CD14-positive monocyte (primary cell): ENCODE measurements at regions not wholly inside any gene's neighbourhood (a gene's known extent, or its start where the extent isn't known, plus 50 kb on each side); places are given as distances from the start of the nearest gene placed in this dataset.

Experiments
- DNase-seq, 3 donors: peaks; one replicate each; pipeline ENCODE4 v3.0.0-alpha.2; 2011 to 2022
- H2AFZ ChIP-seq: 2 replicates; pipeline ENCODE4 v1.6.0; 2012; ENCODE audit warnings: mild to moderate bottlenecking, low read depth, low read length, inconsistent platforms; ENCODE audit not compliant: insufficient read depth, poor library complexity, severe bottlenecking
- H3K27ac ChIP-seq, 2 donors: 1 replicate in 1 of 2; 2 replicates in 1 of 2; pipeline ENCODE4 v1.5.1; 2012 to 2013; ENCODE audit warnings: low read length in 2 of 2, control low read depth in 1 of 2, inconsistent platforms in 1 of 2, low read depth in 1 of 2, mild to moderate bottlenecking in 1 of 2
- H3K27me3 ChIP-seq, 2 donors: one replicate each; pipeline versions ENCODE4 v1.6.0 to v1.6.1; 2011 to 2013; ENCODE audit warnings: low read length in 2 of 2; ENCODE audit not compliant: control insufficient read depth in 2 of 2, insufficient read depth in 2 of 2
- H3K36me3 ChIP-seq, 2 donors: replicated peaks in 1 of 2; 1 replicate in 1 of 2; 2 replicates in 1 of 2; pipeline versions ENCODE4 v1.5.1 to v1.6.1; 2012 to 2013; ENCODE audit warnings: low read length in 2 of 2, control low read depth in 1 of 2, inconsistent platforms in 1 of 2, mild to moderate bottlenecking in 1 of 2; ENCODE audit not compliant: insufficient read depth in 2 of 2, control insufficient read depth in 1 of 2
- H3K4me1 ChIP-seq, 2 donors: 1 replicate in 1 of 2; 2 replicates in 1 of 2; pipeline versions ENCODE4 v1.5.1 to v1.6.1; 2012 to 2013; ENCODE audit warnings: low read length in 2 of 2, control low read depth in 1 of 2, inconsistent platforms in 1 of 2, mild to moderate bottlenecking in 1 of 2, moderate library complexity in 1 of 2; ENCODE audit not compliant: insufficient read depth in 2 of 2, control insufficient read depth in 1 of 2
- H3K4me2 ChIP-seq: replicated peaks from 2 replicates; pipeline ENCODE3; 2012; ENCODE audit warnings: low read length, moderate library complexity, mild to moderate bottlenecking; ENCODE audit not compliant: poor library complexity, severe bottlenecking; ENCODE audit errors: extremely low read depth
- H3K4me3 ChIP-seq, 3 experiments: fragments of 200-600 bp in 1 of 3; sonication (generic) in 1 of 3; replicated peaks in 1 of 3; 1 replicate in 2 of 3; 2 replicates in 1 of 3; pipeline ENCODE4 v1.5.1; 2011 to 2013; ENCODE audit warnings: low read length in 3 of 3, mild to moderate bottlenecking in 3 of 3, control low read depth in 2 of 3, low read depth in 2 of 3, inconsistent platforms in 1 of 3, moderate library complexity in 1 of 3
- H3K79me2 ChIP-seq: 2 replicates; pipeline ENCODE4 v1.6.0; 2012; ENCODE audit warnings: mild to moderate bottlenecking, control low read depth, inconsistent platforms, low read length, moderate library complexity; ENCODE audit not compliant: insufficient read depth
- H3K9ac ChIP-seq: 2 replicates; pipeline ENCODE4 v1.6.0; 2017; ENCODE audit warnings: low read length, mild to moderate bottlenecking; ENCODE audit not compliant: insufficient read depth, poor library complexity, severe bottlenecking
- H3K9me3 ChIP-seq, 2 donors: replicated peaks in 1 of 2; 1 replicate in 1 of 2; 2 replicates in 1 of 2; pipeline versions ENCODE4 v1.5.1 to v1.6.1; 2012 to 2013; ENCODE audit warnings: low read length in 2 of 2, control low read depth in 1 of 2; ENCODE audit not compliant: control insufficient read depth in 1 of 2, insufficient read depth in 1 of 2
- H4K20me1 ChIP-seq: 2 replicates; pipeline ENCODE4 v1.6.0; 2012; ENCODE audit warnings: mild to moderate bottlenecking, low read length, control low read depth, moderate library complexity; ENCODE audit not compliant: insufficient read depth
- H3K27ac Mint-ChIP-seq, 7 donors: one replicate each; pipeline ENCODE4 v1.8.0; 2020; ENCODE audit warnings: mild to moderate bottlenecking in 7 of 7, mixed read lengths in 7 of 7, moderate library complexity in 6 of 7, inconsistent platforms in 2 of 7
- H3K27me3 Mint-ChIP-seq, 3 donors: one replicate each; pipeline ENCODE4 v1.8.0; 2021 to 2022; ENCODE audit warnings: low read depth in 3 of 3, mild to moderate bottlenecking in 3 of 3, mixed read lengths in 3 of 3, moderate library complexity in 3 of 3, inconsistent platforms in 1 of 3
- H3K36me3 Mint-ChIP-seq, 2 donors: one replicate each; pipeline ENCODE4 v1.8.0; 2020; ENCODE audit warnings: mixed read lengths in 2 of 2, inconsistent platforms in 1 of 2, mild to moderate bottlenecking in 1 of 2
- H3K4me1 Mint-ChIP-seq: one replicate; pipeline ENCODE4 v1.8.0; 2020; ENCODE audit warnings: mild to moderate bottlenecking, mixed read lengths
- H3K4me3 Mint-ChIP-seq, 2 donors: one replicate each; pipeline ENCODE4 v1.8.0; 2020; ENCODE audit warnings: mild to moderate bottlenecking in 2 of 2, mixed read lengths in 2 of 2, moderate library complexity in 1 of 2
- H3K9me3 Mint-ChIP-seq, 7 donors: one replicate each; pipeline ENCODE4 v1.8.0; 2020 to 2022; ENCODE audit warnings: mixed read lengths in 7 of 7, mild to moderate bottlenecking in 6 of 7, moderate library complexity in 6 of 7, inconsistent platforms in 2 of 7
- CTCF ChIP-seq: fragments of 200-600 bp; IDR thresholded peaks from one replicate; pipeline ENCODE4 v1.8.0; 2022; ENCODE audit warnings: antibody characterized with exemption, mild to moderate bottlenecking
- WGBS: methylation state at CpG from one replicate; pipeline ENCODE4 v1.1.5; 2013; ENCODE audit warnings: missing lambda C conversion rate; ENCODE audit not compliant: insufficient coverage; 5-methylcytosine and 5-hydroxymethylcytosine counted together
- intact Hi-C, 2 donors: fragments of 100-400 bp; cut with micrococcal nuclease; formaldehyde crosslinking; loops; one replicate each; pipeline versions ENCODE4 v1.15.0 to v1.15.1; 2023

- no peak overlapping the region for H3K9ac ChIP-seq
- H3K79me2 ChIP-seq: no peaks in the 10 kb centered on the region
- H3K9me3 Mint-ChIP-seq: peaks cover 0 to 14% (median 0%) of the 10 kb centered on the region in 7 donors
- H3K36me3 Mint-ChIP-seq: no peaks in the 10 kb centered on the region
- H3K4me1 Mint-ChIP-seq: peaks cover 5% of the 10 kb centered on the region
- H3K4me3 Mint-ChIP-seq: no peak overlapping the region
- no peaks in the 10 kb centered on the region for H4K20me1 ChIP-seq
- no CpG with 5 or more reads among the region's 3 CpGs for whole genome bisulfite sequencing
- H2AFZ ChIP-seq: no peak overlapping the region
- no peaks in the 10 kb centered on the region for H3K27me3 ChIP-seq
- no peak for TF ChIP-seq CTCF
- no peak overlapping the region for H3K4me3 ChIP-seq
- peaks cover 0 to 3% (median 2%) of the 10 kb centered on the region in 3 donors for H3K27me3 Mint-ChIP-seq
- H3K4me1 ChIP-seq: peaks cover 5 to 6% of the 10 kb centered on the region in 2 donors
- no peak overlapping the region for H3K27ac Mint-ChIP-seq
- intact Hi-C loops: no loop called here
- H3K36me3 ChIP-seq: no peaks in the 10 kb centered on the region
- no peak overlapping the region for H3K4me2 ChIP-seq
- no peak overlapping the region for H3K27ac ChIP-seq
- H3K9me3 ChIP-seq: no peaks in the 10 kb centered on the region
- no peak for DNase-seq
These were observed 800.4 kb downstream of the DIAPH3 start for GRCh38 chr13:59363313-59363712.

GRCh38 chr13:59363947-59364346 is 799.8 kb downstream of the DIAPH3 start:
- H3K9me3 ChIP-seq: no peaks in the 10 kb centered on the region
- H3K4me1 ChIP-seq: peaks cover 5 to 6% of the 10 kb centered on the region in 2 donors
- Mint-ChIP-seq H3K27ac (no peak overlapping the region), H3K27me3 (peaks cover 0 to 3% (median 2%) of the 10 kb centered on the region in 3 donors), H3K36me3 (no peaks in the 10 kb centered on the region), H3K4me1 (peaks cover 5% of the 10 kb centered on the region), H3K9me3 (peaks cover 0 to 14% (median 0%) of the 10 kb centered on the region in 7 donors), H3K4me3 (no peak overlapping the region)
- no peak overlapping the region for H3K4me3 ChIP-seq
- TF ChIP-seq CTCF: no peak
- no peaks in the 10 kb centered on the region for H3K36me3 ChIP-seq
- no CpG with 5 or more reads among the region's 4 CpGs for WGBS
- no peaks in the 10 kb centered on the region for H3K79me2 ChIP-seq
- H2AFZ ChIP-seq: no peak overlapping the region
- H3K4me2 ChIP-seq: no peak overlapping the region
- no peak overlapping the region for H3K9ac ChIP-seq
- no peaks in the 10 kb centered on the region for H3K27me3 ChIP-seq
- intact Hi-C loops: no loop called here
- H4K20me1 ChIP-seq: no peaks in the 10 kb centered on the region
- DNase-seq: no peak
- no peak overlapping the region for H3K27ac ChIP-seq
